Activated naive CD8-positive, alpha-beta T cell treated with anti-CD3 and anti-CD28 coated beads, Interleukin-2, amount 10 ng/mL, durations not matched to agents 7 days and 5 days (primary cell): ENCODE measurements at regions not wholly inside any gene's neighbourhood (a gene's known extent, or its start where the extent isn't known, plus 50 kb on each side); places are given as distances from the start of the nearest gene placed in this dataset.
"Not testable (repeated sequence)": the region's sequence is repeated elsewhere in the genome, so short reads cannot be mapped to it uniquely, and the experiment has no call there.

Source experiments
- ATAC-seq: fragments of 150-1000 bp; cut with Tn5 transposase; one replicate; pipeline ENCODE4 v1.10.0; 2021; ENCODE audit warnings: low read depth, moderate library complexity
- POLR2A ChIA-PET: fragments of 350-600 bp; sonication (Branson Sonifier 250); formaldehyde crosslinking; loops from one replicate; lab custom pipeline; 2021; ENCODE audit warnings: antibody characterized with exemption; lab: Charles Lee
- DNase-seq: peaks from one replicate; pipeline ENCODE4 v3.0.0; 2021
- H3K27ac Mint-ChIP-seq: one replicate; pipeline ENCODE4 v1.8.0; 2022; ENCODE audit warnings: mild to moderate bottlenecking, mixed read lengths
- H3K27me3 Mint-ChIP-seq: one replicate; pipeline ENCODE4 v1.8.0; 2022; ENCODE audit warnings: mild to moderate bottlenecking, moderate library complexity, mixed read lengths
- H3K36me3 Mint-ChIP-seq: one replicate; pipeline ENCODE4 v1.8.0; 2021; ENCODE audit warnings: mild to moderate bottlenecking, mixed read lengths
- H3K4me1 Mint-ChIP-seq: one replicate; pipeline ENCODE4 v1.8.0; 2021; ENCODE audit warnings: mixed read lengths
- H3K4me3 Mint-ChIP-seq: one replicate; pipeline ENCODE4 v1.8.0; 2022; ENCODE audit warnings: mild to moderate bottlenecking, moderate library complexity, mixed read lengths
- H3K9me3 Mint-ChIP-seq: one replicate; pipeline ENCODE4 v1.8.0; 2021; ENCODE audit warnings: mixed read lengths

GRCh38 chr2:67124531-67124930 is 272.6 kb upstream of the ETAA1 start:
- no peak for DNase-seq
- no peak for ATAC-seq
- Mint-ChIP-seq H3K27ac (no peak overlapping the region), H3K27me3 (no peaks in the 10 kb centered on the region), H3K36me3 (no peaks in the 10 kb centered on the region), H3K4me1 (no peaks in the 10 kb centered on the region), H3K4me3 (no peak overlapping the region), H3K9me3 (no peaks in the 10 kb centered on the region)
- POLR2A ChIA-PET = no interaction called here

- POLR2A ChIA-PET = no interaction called here
- Mint-ChIP-seq H3K27me3 (no peaks in the 10 kb centered on the region), H3K4me3 (no peak overlapping the region), H3K36me3 (no peaks in the 10 kb centered on the region), H3K27ac (no peak overlapping the region), H3K4me1 (no peaks in the 10 kb centered on the region), H3K9me3 (peaks cover 2% of the 10 kb centered on the region)
- DNase-seq (no peak), ATAC-seq (no peak)
Observed at GRCh38 chr2:67130531-67131256, 266.4 kb upstream of the ETAA1 start.

- no peaks in the 10 kb centered on the region for H3K27me3 Mint-ChIP-seq
- peaks cover 2% of the 10 kb centered on the region for H3K9me3 Mint-ChIP-seq
- H3K36me3 Mint-ChIP-seq = no peaks in the 10 kb centered on the region
- H3K4me1 Mint-ChIP-seq = no peaks in the 10 kb centered on the region
- no peak overlapping the region for H3K4me3 Mint-ChIP-seq
- no peak for DNase-seq
- H3K27ac Mint-ChIP-seq = no peak overlapping the region
- ATAC-seq = no peak
- POLR2A ChIA-PET = no interaction called here
Observed at GRCh38 chr2:67131257-67131609, 265.9 kb upstream of the ETAA1 start.

- H3K27me3 Mint-ChIP-seq, H3K4me1 Mint-ChIP-seq, DNase-seq, H3K36me3 Mint-ChIP-seq, POLR2A ChIA-PET, H3K27ac Mint-ChIP-seq, H3K9me3 Mint-ChIP-seq, ATAC-seq, H3K4me3 Mint-ChIP-seq: not testable (repeated sequence)
Observed at GRCh38 chr2:67132441-67132940, 264.6 kb upstream of the ETAA1 start.

GRCh38 chr2:67135208-67135607 is 261.9 kb upstream of the ETAA1 start:
- ATAC-seq (no peak), DNase-seq (no peak)
- no peaks in the 10 kb centered on the region for H3K36me3 Mint-ChIP-seq
- POLR2A ChIA-PET = no interaction called here
- no peaks in the 10 kb centered on the region for H3K4me1 Mint-ChIP-seq
- no peak overlapping the region for H3K4me3 Mint-ChIP-seq
- H3K27ac Mint-ChIP-seq = no peak overlapping the region
- peaks cover 2% of the 10 kb centered on the region for H3K9me3 Mint-ChIP-seq
- H3K27me3 Mint-ChIP-seq = no peaks in the 10 kb centered on the region

- Mint-ChIP-seq H3K4me1 (no peaks in the 10 kb centered on the region), H3K27me3 (peaks cover 2% of the 10 kb centered on the region), H3K36me3 (no peaks in the 10 kb centered on the region), H3K27ac (no peak overlapping the region), H3K9me3 (no peaks in the 10 kb centered on the region), H3K4me3 (no peak overlapping the region)
- POLR2A ChIA-PET = no interaction called here
- no peak for ATAC-seq
- DNase-seq = no peak
Observed at GRCh38 chr2:67137699-67138098, 259.4 kb upstream of the ETAA1 start.

GRCh38 chr2:67142071-67142470 is 255.1 kb upstream of the ETAA1 start:
- Mint-ChIP-seq H3K36me3 (no peaks in the 10 kb centered on the region), H3K9me3 (no peaks in the 10 kb centered on the region), H3K27ac (no peak overlapping the region), H3K4me3 (no peak overlapping the region), H3K27me3 (peaks cover 2% of the 10 kb centered on the region), H3K4me1 (no peaks in the 10 kb centered on the region)
- no peak for ATAC-seq
- POLR2A ChIA-PET = no interaction called here
- no peak for DNase-seq

GRCh38 chr2:67142741-67143140 is 254.4 kb upstream of the ETAA1 start:
- ATAC-seq (no peak), DNase-seq (no peak)
- POLR2A ChIA-PET = no interaction called here
- Mint-ChIP-seq H3K4me3 (no peak overlapping the region), H3K9me3 (no peaks in the 10 kb centered on the region), H3K27me3 (peaks cover 2% of the 10 kb centered on the region), H3K36me3 (no peaks in the 10 kb centered on the region), H3K4me1 (no peaks in the 10 kb centered on the region), H3K27ac (no peak overlapping the region)

- no peaks in the 10 kb centered on the region for H3K36me3 Mint-ChIP-seq
- H3K27ac Mint-ChIP-seq = no peak overlapping the region
- H3K27me3 Mint-ChIP-seq = peaks cover 2% of the 10 kb centered on the region
- no peak for ATAC-seq
- POLR2A ChIA-PET = no interaction called here
- H3K4me3 Mint-ChIP-seq = no peak overlapping the region
- no peak for DNase-seq
- H3K9me3 Mint-ChIP-seq = peaks cover 2% of the 10 kb centered on the region
- H3K4me1 Mint-ChIP-seq = no peaks in the 10 kb centered on the region
Observed at GRCh38 chr2:67145851-67146250, 251.3 kb upstream of the ETAA1 start.

GRCh38 chr2:67156796-67157195 is 240.3 kb upstream of the ETAA1 start:
- no peak overlapping the region for H3K27ac Mint-ChIP-seq
- H3K36me3 Mint-ChIP-seq = no peaks in the 10 kb centered on the region
- no peak for DNase-seq
- POLR2A ChIA-PET = no interaction called here
- H3K9me3 Mint-ChIP-seq = peaks cover 3% of the 10 kb centered on the region
- H3K27me3 Mint-ChIP-seq = no peaks in the 10 kb centered on the region
- no peak overlapping the region for H3K4me3 Mint-ChIP-seq
- ATAC-seq = no peak
- no peaks in the 10 kb centered on the region for H3K4me1 Mint-ChIP-seq

GRCh38 chr2:67158718-67159117 is 238.4 kb upstream of the ETAA1 start:
- H3K9me3 Mint-ChIP-seq = peaks cover 2% of the 10 kb centered on the region
- H3K36me3 Mint-ChIP-seq = no peaks in the 10 kb centered on the region
- no peak overlapping the region for H3K4me3 Mint-ChIP-seq
- ATAC-seq (no peak), DNase-seq (no peak)
- POLR2A ChIA-PET = no interaction called here
- no peak overlapping the region for H3K27ac Mint-ChIP-seq
- H3K4me1 Mint-ChIP-seq = no peaks in the 10 kb centered on the region
- no peaks in the 10 kb centered on the region for H3K27me3 Mint-ChIP-seq

GRCh38 chr2:67159929-67160328 is 237.2 kb upstream of the ETAA1 start:
- DNase-seq (no peak), ATAC-seq (no peak)
- no peaks in the 10 kb centered on the region for H3K9me3 Mint-ChIP-seq
- no peaks in the 10 kb centered on the region for H3K4me1 Mint-ChIP-seq
- no peak overlapping the region for H3K27ac Mint-ChIP-seq
- H3K36me3 Mint-ChIP-seq = no peaks in the 10 kb centered on the region
- H3K27me3 Mint-ChIP-seq = no peaks in the 10 kb centered on the region
- POLR2A ChIA-PET = no interaction called here
- H3K4me3 Mint-ChIP-seq = no peak overlapping the region

- Mint-ChIP-seq H3K4me1 (no peaks in the 10 kb centered on the region), H3K9me3 (peaks cover 1% of the 10 kb centered on the region), H3K4me3 (no peak overlapping the region), H3K36me3 (no peaks in the 10 kb centered on the region), H3K27ac (no peak overlapping the region), H3K27me3 (no peaks in the 10 kb centered on the region)
- POLR2A ChIA-PET = no interaction called here
- ATAC-seq (no peak), DNase-seq (no peak)
Observed at GRCh38 chr2:67164771-67165522, 232.2 kb upstream of the ETAA1 start.

- H3K4me3 Mint-ChIP-seq = no peak overlapping the region
- H3K9me3 Mint-ChIP-seq = peaks cover 1% of the 10 kb centered on the region
- H3K36me3 Mint-ChIP-seq = no peaks in the 10 kb centered on the region
- ATAC-seq = no peak
- no peaks in the 10 kb centered on the region for H3K4me1 Mint-ChIP-seq
- POLR2A ChIA-PET = no interaction called here
- no peaks in the 10 kb centered on the region for H3K27me3 Mint-ChIP-seq
- no peak for DNase-seq
- no peak overlapping the region for H3K27ac Mint-ChIP-seq
Observed at GRCh38 chr2:67165523-67165990, 231.6 kb upstream of the ETAA1 start.
